ENCODE measurements at regions not wholly inside any gene's neighbourhood (a gene's known extent, or its start where the extent isn't known, plus 50 kb on each side); places are given as distances from the start of the nearest gene placed in this dataset.
A peak's percentile ranks its signal among the peaks of the same experiment; 100 is the strongest.

DNA sequence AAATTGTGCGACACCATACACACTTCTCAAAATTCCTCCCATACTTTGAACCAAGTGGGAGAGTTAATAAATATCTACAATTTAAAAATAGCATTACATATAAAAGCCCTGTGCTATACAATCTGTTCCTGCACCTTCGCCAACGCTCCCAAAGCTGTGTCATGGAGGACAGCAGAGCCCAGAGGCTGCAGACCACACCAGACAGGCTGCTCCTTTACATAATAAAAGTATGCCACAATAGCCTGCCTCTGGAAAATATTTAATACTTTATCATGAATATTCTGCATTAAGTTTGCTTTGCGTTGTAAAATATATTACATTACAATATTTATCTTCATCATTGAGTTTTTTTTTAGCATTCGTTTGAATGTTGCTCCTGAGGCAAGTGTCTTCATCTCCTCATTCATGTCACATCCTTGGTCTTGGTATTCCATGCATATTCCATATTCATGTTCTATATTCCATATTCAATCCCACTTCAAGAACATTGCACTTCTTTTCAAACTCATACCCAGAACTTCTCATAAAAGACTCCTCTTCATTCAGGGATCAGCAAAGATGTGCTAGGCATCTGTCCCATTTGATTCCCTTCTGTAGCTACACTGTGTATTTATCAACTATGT, 663.9 kb downstream of the POM121L12 start:
- no peaks in the 10 kb centered on the region for H3K4me1 ChIP-seq (ENCODE audit: control insufficient read depth, insufficient read depth, low read length)
- no peak overlapping the region for H3K4me3 ChIP-seq (ENCODE audit: low read length)
- DNase-seq: no peak
- intact Hi-C loops (cut with DNase I): no loop called here
- no peaks in the 10 kb centered on the region for H3K27me3 ChIP-seq (ENCODE audit: control insufficient read depth, insufficient read depth)
- H3K27ac ChIP-seq (ENCODE audit: low read length): no peak overlapping the region
- no peak for ATAC-seq
- WGBS: 88% methylated on average over 5 of the region's 5 CpGs
- no peaks in the 10 kb centered on the region for H3K9me3 ChIP-seq (ENCODE audit: control insufficient read depth, low read length)

DNA sequence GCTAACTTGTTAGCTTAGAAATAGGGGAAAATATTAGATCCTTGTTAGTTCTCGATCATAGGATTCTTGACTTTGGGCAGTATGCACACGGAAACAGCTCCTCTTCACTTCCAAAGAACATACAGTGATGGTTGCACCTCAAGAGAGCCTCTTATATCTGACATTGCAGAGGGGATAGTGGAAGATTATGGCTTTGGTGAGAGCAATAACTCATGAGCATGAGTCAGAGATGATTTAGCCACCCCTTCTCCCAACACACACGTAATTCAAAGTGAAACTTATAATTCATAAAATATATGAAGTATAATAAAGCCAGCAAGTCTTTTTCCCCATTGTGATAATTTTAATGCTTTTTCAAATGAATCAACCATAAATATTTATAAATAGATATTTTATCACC, 683.7 kb downstream of the POM121L12 start:
- H3K4me3 ChIP-seq (ENCODE audit: low read length): no peak overlapping the region
- DNase-seq (no peak), ATAC-seq (no peak)
- H3K27ac ChIP-seq (ENCODE audit: low read length): no peak overlapping the region
- 78% methylated on average over 3 of the region's 3 CpGs for WGBS
- no peaks in the 10 kb centered on the region for H3K27me3 ChIP-seq (ENCODE audit: control insufficient read depth, insufficient read depth)
- no peaks in the 10 kb centered on the region for H3K4me1 ChIP-seq (ENCODE audit: control insufficient read depth, insufficient read depth, low read length)
- H3K9me3 ChIP-seq (ENCODE audit: control insufficient read depth, low read length): peaks cover 2% of the 10 kb centered on the region
- intact Hi-C loops (cut with DNase I): no loop called here

DNA sequence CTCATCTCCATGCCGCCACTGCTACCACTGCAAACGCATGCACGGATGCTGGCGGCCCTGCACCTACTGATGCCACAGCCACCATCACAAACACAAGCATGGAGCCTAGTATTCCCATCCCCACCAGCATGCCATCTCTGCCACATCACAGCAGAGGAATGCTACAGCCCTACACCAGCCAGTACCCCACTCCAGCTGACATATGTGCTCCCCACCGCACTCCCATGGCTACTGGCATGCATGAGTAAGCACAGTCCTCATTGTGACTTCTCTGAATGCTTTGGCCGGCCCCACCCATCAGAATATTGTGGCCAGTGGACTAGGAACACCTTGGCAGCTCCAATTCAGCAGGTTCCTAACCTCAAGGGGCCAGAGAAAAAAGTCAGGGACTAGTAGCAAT, 705.5 kb downstream of the POM121L12 start:
- Histone ChIP-seq H3K4me1 (ENCODE audit: control insufficient read depth, insufficient read depth, low read length) (no peaks in the 10 kb centered on the region), H3K27ac (ENCODE audit: low read length) (no peak overlapping the region), H3K9me3 (ENCODE audit: control insufficient read depth, low read length) (no peaks in the 10 kb centered on the region), H3K4me3 (ENCODE audit: low read length) (no peak overlapping the region), H3K27me3 (ENCODE audit: control insufficient read depth, insufficient read depth) (no peaks in the 10 kb centered on the region)
- no peak for ATAC-seq
- intact Hi-C loops (cut with DNase I): no loop called here
- WGBS: 86% methylated on average over 6 of the region's 6 CpGs
- DNase-seq: peak in 1 of 3 donors; percentile 16

DNA sequence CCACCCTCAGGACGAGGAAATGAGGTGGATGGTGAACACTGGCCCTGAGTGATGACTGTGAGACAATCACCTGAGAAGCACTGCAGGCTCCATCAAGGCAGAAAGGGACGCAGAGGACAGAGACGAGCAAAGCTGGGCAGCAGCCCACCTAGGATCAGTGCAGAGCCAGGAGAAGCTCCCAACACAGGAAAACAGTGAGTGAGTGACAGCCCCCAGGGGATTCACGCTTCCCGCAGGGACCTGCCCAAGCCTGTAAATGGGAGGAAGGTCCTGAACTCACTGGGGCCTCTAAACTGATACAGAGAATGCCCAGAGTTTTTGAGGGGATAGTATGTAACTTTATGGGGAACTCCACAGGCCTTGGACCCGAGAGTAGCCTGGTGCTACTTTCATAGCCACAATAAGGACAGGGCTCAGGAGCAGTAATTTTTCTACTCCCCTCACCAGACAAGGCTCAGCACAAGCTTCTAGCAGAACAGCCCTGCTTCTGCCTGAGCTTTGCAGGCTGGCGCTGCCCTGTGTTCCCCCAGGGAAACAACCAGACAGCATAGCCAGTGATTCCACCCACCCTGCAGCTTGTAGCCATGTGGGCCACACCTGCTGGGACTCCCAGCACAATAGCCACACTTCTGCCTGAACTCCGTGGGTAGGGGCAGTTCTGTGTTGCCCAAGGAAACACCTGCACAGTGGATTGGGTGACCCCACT, 708.4 kb downstream of the POM121L12 start:
- intact Hi-C loops (cut with DNase I): no loop called here
- DNase-seq (peak in 2 of 3 donors; percentile 19 to 30), ATAC-seq (no peak)
- H3K27ac ChIP-seq (ENCODE audit: low read length): no peak overlapping the region
- 67% methylated on average over 8 of the region's 8 CpGs for WGBS
- H3K4me1 ChIP-seq (ENCODE audit: control insufficient read depth, insufficient read depth, low read length): no peaks in the 10 kb centered on the region
- no peak overlapping the region for H3K4me3 ChIP-seq (ENCODE audit: low read length)
- H3K27me3 ChIP-seq (ENCODE audit: control insufficient read depth, insufficient read depth): no peaks in the 10 kb centered on the region
- H3K9me3 ChIP-seq (ENCODE audit: control insufficient read depth, low read length): no peaks in the 10 kb centered on the region

DNA sequence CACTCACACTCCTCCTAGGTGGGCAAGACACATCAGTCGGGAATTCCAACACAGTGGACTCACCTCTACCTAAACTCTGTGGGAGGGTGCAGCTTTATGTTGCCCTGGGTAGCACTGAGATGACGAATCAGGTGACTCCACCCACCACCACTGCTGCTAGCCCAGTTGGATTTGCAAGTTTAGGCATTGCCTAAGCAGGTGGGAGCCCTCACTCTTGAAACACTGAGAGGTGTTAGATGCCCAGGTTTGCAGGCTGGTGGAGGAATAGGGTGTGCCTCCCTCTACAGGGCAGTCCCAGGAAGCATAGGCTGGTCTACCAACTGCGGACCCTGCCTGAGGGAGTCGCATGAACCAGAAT, 708.9 kb downstream of the POM121L12 start:
- ATAC-seq: no peak

DNA sequence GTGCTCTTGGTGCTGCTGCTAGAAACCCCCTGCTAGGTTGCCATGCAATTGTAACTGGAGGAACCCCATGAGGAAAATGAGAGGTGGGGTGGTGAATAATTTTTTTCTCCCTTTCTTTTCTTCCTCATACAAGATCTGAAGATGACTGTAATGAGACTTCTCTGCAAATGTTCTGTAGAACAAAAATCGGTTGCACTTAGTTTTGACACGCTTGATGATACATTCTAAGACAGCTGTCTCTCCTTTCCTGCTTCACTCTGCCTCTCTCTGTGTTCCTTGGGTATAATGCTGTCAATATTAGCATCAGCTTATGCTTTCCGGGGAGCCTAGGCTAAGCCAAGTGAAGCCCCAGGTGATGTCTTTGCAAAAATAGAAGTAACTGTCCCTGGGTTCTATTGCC, 721.5 kb downstream of the POM121L12 start:
- DNase-seq: no peak
- 89% methylated on average over 3 of the region's 3 CpGs for WGBS
- Histone ChIP-seq H3K27ac (ENCODE audit: low read length) (no peak overlapping the region), H3K4me1 (ENCODE audit: control insufficient read depth, insufficient read depth, low read length) (no peaks in the 10 kb centered on the region), H3K27me3 (ENCODE audit: control insufficient read depth, insufficient read depth) (no peaks in the 10 kb centered on the region), H3K4me3 (ENCODE audit: low read length) (no peak overlapping the region), H3K9me3 (ENCODE audit: control insufficient read depth, low read length) (no peaks in the 10 kb centered on the region)
- no peak for ATAC-seq
- intact Hi-C loops (cut with DNase I): no loop called here

More for the DNA sequence above, 708.9 kb downstream of the POM121L12 start:
- H3K27me3 ChIP-seq (ENCODE audit: control insufficient read depth, insufficient read depth): no peaks in the 10 kb centered on the region
- intact Hi-C loops (cut with DNase I): no loop called here
- H3K27ac ChIP-seq (ENCODE audit: low read length): no peak overlapping the region
- 73% methylated on average over 4 of the region's 4 CpGs for WGBS
- DNase-seq: no peak
- no peak overlapping the region for H3K4me3 ChIP-seq (ENCODE audit: low read length)
- no peaks in the 10 kb centered on the region for H3K4me1 ChIP-seq (ENCODE audit: control insufficient read depth, insufficient read depth, low read length)
- H3K9me3 ChIP-seq (ENCODE audit: control insufficient read depth, low read length): no peaks in the 10 kb centered on the region

DNA sequence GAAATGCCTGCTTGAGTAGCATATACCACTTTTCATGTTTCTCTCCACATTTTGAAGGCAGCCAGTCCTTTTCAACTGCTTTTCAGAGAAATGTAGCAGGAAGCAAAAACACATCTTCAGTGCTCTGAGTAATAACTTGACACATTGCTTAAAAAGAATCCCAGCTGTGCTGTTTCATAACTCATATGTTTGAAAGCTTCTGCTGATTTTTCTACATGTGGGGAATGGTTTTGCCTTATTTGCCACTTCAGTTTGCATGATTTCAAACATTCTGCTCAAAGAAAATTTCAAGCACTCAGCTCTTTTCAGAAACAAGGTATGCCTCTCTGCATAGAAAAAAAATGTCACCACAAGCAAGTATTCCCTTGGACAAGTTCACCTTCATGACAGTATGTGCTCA, 732.8 kb downstream of the POM121L12 start:
- ATAC-seq: no peak
- Histone ChIP-seq H3K27me3 (ENCODE audit: control insufficient read depth, insufficient read depth) (no peaks in the 10 kb centered on the region), H3K9me3 (ENCODE audit: control insufficient read depth, low read length) (no peaks in the 10 kb centered on the region), H3K4me3 (ENCODE audit: low read length) (no peak overlapping the region), H3K4me1 (ENCODE audit: control insufficient read depth, insufficient read depth, low read length) (no peaks in the 10 kb centered on the region), H3K27ac (ENCODE audit: low read length) (no peak overlapping the region)
- no peak for DNase-seq
- intact Hi-C loops (cut with DNase I): no loop called here

DNA sequence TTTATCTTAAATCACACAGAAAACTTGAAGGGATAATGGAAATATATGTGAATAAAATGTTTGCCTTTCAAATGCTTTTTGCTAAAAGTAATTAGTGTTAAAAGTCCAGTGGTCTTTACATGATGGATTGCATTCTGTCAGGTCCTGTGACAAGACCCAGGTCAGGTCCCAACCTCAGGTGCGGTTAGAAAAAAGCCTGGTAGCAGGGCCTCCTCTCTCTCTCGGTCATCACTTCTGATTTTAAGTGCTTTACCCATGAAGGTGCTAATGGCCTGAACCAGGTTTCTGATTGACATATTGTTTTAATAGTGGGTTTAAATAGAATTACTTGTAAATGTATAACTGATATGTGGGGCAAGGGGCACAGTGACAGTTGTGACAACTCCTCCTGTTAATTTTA, 736.3 kb downstream of the POM121L12 start:
- ATAC-seq (no peak), DNase-seq (no peak)
- intact Hi-C loops (cut with DNase I): no loop called here
- Histone ChIP-seq H3K9me3 (ENCODE audit: control insufficient read depth, low read length) (no peaks in the 10 kb centered on the region), H3K4me3 (ENCODE audit: low read length) (no peak overlapping the region), H3K4me1 (ENCODE audit: control insufficient read depth, insufficient read depth, low read length) (no peaks in the 10 kb centered on the region), H3K27ac (ENCODE audit: low read length) (no peak overlapping the region), H3K27me3 (ENCODE audit: control insufficient read depth, insufficient read depth) (no peaks in the 10 kb centered on the region)
- WGBS: 77% methylated on average over 2 of the region's 2 CpGs

DNA sequence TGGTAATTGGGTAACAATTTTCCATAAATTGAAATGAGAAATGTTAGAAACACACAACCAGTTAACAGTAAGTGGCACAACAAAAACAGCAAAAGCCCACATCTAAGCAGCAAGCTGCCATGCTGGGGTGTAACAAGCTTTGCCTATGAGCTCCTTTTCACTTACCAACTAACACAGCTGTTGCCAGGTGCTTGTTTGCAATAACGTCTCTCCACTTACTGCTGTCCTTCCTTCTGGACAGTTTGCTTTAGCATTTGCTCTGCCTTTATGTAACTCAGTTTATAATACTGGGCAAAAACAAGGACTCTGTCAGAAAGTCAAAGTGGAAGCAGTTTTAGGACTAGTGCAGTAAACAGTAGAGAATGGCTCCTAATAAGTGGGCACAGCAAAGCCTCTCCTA, 740.9 kb downstream of the POM121L12 start:
- intact Hi-C loops (cut with DNase I): no loop called here
- DNase-seq (no peak), ATAC-seq (no peak)
- Histone ChIP-seq H3K9me3 (ENCODE audit: control insufficient read depth, low read length) (no peaks in the 10 kb centered on the region), H3K27ac (ENCODE audit: low read length) (no peak overlapping the region), H3K27me3 (ENCODE audit: control insufficient read depth, insufficient read depth) (no peaks in the 10 kb centered on the region), H3K4me1 (ENCODE audit: control insufficient read depth, insufficient read depth, low read length) (no peaks in the 10 kb centered on the region), H3K4me3 (ENCODE audit: low read length) (no peak overlapping the region)
- 41% methylated on average over 1 of the region's 1 CpG for WGBS

DNA sequence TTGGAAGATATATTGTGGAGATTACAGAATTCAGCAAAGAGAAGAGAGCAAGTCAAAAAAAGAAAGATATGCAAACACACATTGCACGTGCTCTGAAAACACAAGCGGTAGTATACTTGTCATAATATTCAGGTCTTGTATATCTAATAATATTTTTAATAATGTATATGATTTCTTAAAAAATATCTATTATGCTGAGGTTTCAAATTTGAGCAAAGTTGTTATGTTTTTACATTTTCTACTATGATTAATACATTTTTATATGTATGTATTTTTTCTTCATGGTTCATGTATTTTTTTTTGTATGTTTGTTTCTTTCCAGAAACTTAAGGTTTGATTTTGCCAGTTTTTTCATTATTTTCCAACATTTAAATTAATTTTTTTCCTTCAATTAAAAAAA, 752.4 kb upstream of the VSTM2A start:
- ATAC-seq (no peak), DNase-seq (no peak)
- Histone ChIP-seq H3K4me1 (ENCODE audit: control insufficient read depth, insufficient read depth, low read length) (no peaks in the 10 kb centered on the region), H3K27ac (ENCODE audit: low read length) (no peak overlapping the region), H3K4me3 (ENCODE audit: low read length) (no peak overlapping the region), H3K9me3 (ENCODE audit: control insufficient read depth, low read length) (no peaks in the 10 kb centered on the region), H3K27me3 (ENCODE audit: control insufficient read depth, insufficient read depth) (no peaks in the 10 kb centered on the region)
- 89% methylated on average over 2 of the region's 2 CpGs for WGBS
- intact Hi-C loops (cut with DNase I): no loop called here

DNA sequence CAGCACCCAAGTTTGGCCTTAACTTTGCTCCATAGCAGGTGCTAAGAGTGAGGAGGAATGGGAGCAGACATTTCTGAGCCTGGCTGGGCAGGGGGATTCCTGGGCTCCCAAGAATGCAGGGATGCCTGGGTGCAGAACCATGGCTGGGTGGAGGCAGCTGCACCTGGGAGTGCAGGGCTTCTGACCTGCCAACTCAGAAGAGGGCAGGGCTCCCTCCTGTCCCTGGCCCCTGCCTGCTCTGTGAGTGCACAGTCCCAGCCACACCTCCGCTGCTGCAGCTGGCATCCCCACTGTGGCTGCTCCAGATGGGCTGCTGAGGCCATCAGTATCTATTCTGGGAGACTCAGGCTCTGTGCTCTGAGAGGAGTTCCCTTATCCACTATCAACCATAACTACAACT, 747.4 kb upstream of the VSTM2A start:
- WGBS: 85% methylated on average over 1 of the region's 1 CpG
- Histone ChIP-seq H3K9me3 (ENCODE audit: control insufficient read depth, low read length) (no peaks in the 10 kb centered on the region), H3K4me1 (ENCODE audit: control insufficient read depth, insufficient read depth, low read length) (no peaks in the 10 kb centered on the region), H3K27me3 (ENCODE audit: control insufficient read depth, insufficient read depth) (no peaks in the 10 kb centered on the region), H3K4me3 (ENCODE audit: low read length) (no peak overlapping the region), H3K27ac (ENCODE audit: low read length) (no peak overlapping the region)
- ATAC-seq (no peak), DNase-seq (no peak)
- intact Hi-C loops (cut with DNase I): no loop called here

DNA sequence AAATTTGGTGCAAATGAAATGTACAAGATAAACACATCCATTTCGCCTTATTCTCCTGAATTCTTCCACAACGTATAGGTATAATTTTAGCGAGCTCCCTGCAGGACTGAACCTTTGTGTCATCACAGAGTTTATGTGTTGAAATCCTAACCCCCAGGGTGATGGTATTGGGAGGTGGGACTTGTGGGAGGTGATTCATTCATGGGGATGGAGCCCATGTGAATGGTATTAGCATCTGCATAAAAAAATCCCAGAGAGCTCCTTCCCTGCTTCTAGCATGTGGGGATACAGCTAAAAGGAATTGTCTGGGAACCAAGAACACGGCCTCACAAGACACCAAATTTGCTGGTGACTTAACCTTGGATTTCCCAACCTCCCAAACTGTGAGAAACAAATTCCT, 741.4 kb upstream of the VSTM2A start:
- 80% methylated on average over 4 of the region's 4 CpGs for WGBS
- Histone ChIP-seq H3K4me1 (ENCODE audit: control insufficient read depth, insufficient read depth, low read length) (no peaks in the 10 kb centered on the region), H3K9me3 (ENCODE audit: control insufficient read depth, low read length) (no peaks in the 10 kb centered on the region), H3K27ac (ENCODE audit: low read length) (no peak overlapping the region), H3K4me3 (ENCODE audit: low read length) (no peak overlapping the region), H3K27me3 (ENCODE audit: control insufficient read depth, insufficient read depth) (no peaks in the 10 kb centered on the region)
- intact Hi-C loops (cut with DNase I): no loop called here
- ATAC-seq (no peak), DNase-seq (no peak)

All from right cardiac atrium (tissue), 5 donors.